ENCODE measurements at regions not wholly inside any gene's neighbourhood (a gene's known extent, or its start where the extent isn't known, plus 50 kb on each side); places are given as distances from the start of the nearest gene placed in this dataset.

DNA sequence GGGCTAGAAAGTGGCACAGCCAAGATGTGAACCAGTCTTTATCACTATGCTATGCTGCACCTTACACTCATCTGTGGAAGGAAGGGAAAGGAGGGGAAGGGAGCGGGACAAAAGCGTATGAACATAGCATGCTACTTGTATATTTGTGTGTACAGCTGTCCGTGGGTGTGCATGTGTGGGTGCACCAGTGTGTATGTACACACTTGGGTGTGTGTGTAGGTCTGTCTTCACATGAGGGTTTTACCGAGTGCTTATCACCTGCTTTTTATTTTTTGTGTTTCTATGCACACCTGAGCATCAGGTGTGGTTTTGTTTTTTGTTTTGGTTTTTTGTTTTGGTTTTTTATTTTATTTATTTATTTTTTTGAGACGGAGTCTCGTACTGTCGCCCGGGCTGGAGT is 255.7 kb downstream of the RRAGC start:
- Mint-ChIP-seq H3K27ac (no peak overlapping the region), H3K27me3 (ENCODE audit: low read depth) (peaks cover 76% of the 10 kb centered on the region), H3K36me3 (ENCODE audit: insufficient read depth in 1 of 3, low read depth in 3 of 3) (no peaks in the 10 kb centered on the region; a peak in 2 of 7 replicates), H3K9me3 (peaks cover 0 to 7% of the 10 kb centered on the region in 2 experiments; a peak in 2 of 5 replicates), H3K4me1 (peaks cover 34% of the 10 kb centered on the region in 2 experiments), H3K4me3 (no peak overlapping the region)
- no peak overlapping the region for H2BK12ac ChIP-seq (ENCODE audit: insufficient read length, low read depth, low read length)
- H4K5ac ChIP-seq (ENCODE audit: insufficient read length, low read depth, low read length): no peak overlapping the region
- H3K23me2 ChIP-seq (ENCODE audit: insufficient read length, low read depth, low read length, poor library complexity, severe bottlenecking): no peaks in the 10 kb centered on the region
- TF ChIP-seq, protein P1, sequence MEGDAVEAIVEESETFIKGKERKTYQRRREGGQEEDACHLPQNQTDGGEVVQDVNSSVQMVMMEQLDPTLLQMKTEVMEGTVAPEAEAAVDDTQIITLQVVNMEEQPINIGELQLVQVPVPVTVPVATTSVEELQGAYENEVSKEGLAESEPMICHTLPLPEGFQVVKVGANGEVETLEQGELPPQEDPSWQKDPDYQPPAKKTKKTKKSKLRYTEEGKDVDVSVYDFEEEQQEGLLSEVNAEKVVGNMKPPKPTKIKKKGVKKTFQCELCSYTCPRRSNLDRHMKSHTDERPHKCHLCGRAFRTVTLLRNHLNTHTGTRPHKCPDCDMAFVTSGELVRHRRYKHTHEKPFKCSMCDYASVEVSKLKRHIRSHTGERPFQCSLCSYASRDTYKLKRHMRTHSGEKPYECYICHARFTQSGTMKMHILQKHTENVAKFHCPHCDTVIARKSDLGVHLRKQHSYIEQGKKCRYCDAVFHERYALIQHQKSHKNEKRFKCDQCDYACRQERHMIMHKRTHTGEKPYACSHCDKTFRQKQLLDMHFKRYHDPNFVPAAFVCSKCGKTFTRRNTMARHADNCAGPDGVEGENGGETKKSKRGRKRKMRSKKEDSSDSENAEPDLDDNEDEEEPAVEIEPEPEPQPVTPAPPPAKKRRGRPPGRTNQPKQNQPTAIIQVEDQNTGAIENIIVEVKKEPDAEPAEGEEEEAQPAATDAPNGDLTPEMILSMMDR (conservative IDR thresholded peaks at IDR 0.05): no peak
- no peak overlapping the region for H2AK5ac ChIP-seq (ENCODE audit: insufficient read length, low read length)
- H3K9ac ChIP-seq (ENCODE audit: extremely low read depth, insufficient read length, low read length): no peak overlapping the region
- H3K4me2 ChIP-seq (ENCODE audit: insufficient read depth, insufficient read length, low read length): no peak overlapping the region
- H2BK15ac ChIP-seq (ENCODE audit: low read depth, low read length): no peak overlapping the region
- H2BK5ac ChIP-seq (ENCODE audit: insufficient read length, low read length): no peak overlapping the region
- no peak overlapping the region for H2BK120ac ChIP-seq (ENCODE audit: low read depth, low read length, poor library complexity, severe bottlenecking)
- H3K27ac ChIP-seq (ENCODE audit: insufficient read length, low read depth, low read length): no peak overlapping the region
- no peak overlapping the region for H2BK20ac ChIP-seq (ENCODE audit: low read depth, low read length, poor library complexity, severe bottlenecking)
- no peak overlapping the region for H3K4ac ChIP-seq (ENCODE audit: low read depth, low read length)
- no peak for DNase-seq
- H3K79me2 ChIP-seq (ENCODE audit: insufficient read depth, low read length): no peaks in the 10 kb centered on the region
- H3K79me1 ChIP-seq (ENCODE audit: insufficient read depth, low read depth, low read length, poor library complexity, severe bottlenecking): no peaks in the 10 kb centered on the region
- H3K23ac ChIP-seq (ENCODE audit: insufficient read length, low read depth, low read length): no peak overlapping the region
- no peak overlapping the region for H3K14ac ChIP-seq (ENCODE audit: insufficient read depth, low read length)
- H4K20me1 ChIP-seq (ENCODE audit: control insufficient read depth, insufficient read depth, insufficient read length): no peaks in the 10 kb centered on the region
- H2AFZ ChIP-seq (ENCODE audit: low read length): no peak overlapping the region
- H3T11ph ChIP-seq (ENCODE audit: low read length): no peak overlapping the region
- no CpG with 5 or more reads among the region's 8 CpGs for WGBS (ENCODE audit: extremely low coverage, insufficient read length, low lambda C conversion rate)
- H3K27me3 ChIP-seq (ENCODE audit: insufficient read depth, low read length): peaks cover 13% of the 10 kb centered on the region; the same call in 1 of the 2 replicates
- no peak overlapping the region for H3K56ac ChIP-seq (ENCODE audit: insufficient read length, low read depth, low read length)
- H3K9me3 ChIP-seq (ENCODE audit: control insufficient read depth, low read depth, low read length): no peaks in the 10 kb centered on the region
- H4K91ac ChIP-seq (ENCODE audit: insufficient read length, low read depth, low read length): no peak overlapping the region
- no peak overlapping the region for H3K18ac ChIP-seq (ENCODE audit: insufficient read length, low read depth, low read length)
- no peak overlapping the region for H4K8ac ChIP-seq (replicated peaks; ENCODE audit: insufficient read length, low read depth, low read length)
- H3K4me1 ChIP-seq (ENCODE audit: insufficient read depth, low read length): no peaks in the 10 kb centered on the region; the same call in 1 of the 2 replicates

Data from H9 (cell line).